ENCODE measurements at regions not wholly inside any gene's neighbourhood (a gene's known extent, or its start where the extent isn't known, plus 50 kb on each side); places are given as distances from the start of the nearest gene placed in this dataset.

DNA sequence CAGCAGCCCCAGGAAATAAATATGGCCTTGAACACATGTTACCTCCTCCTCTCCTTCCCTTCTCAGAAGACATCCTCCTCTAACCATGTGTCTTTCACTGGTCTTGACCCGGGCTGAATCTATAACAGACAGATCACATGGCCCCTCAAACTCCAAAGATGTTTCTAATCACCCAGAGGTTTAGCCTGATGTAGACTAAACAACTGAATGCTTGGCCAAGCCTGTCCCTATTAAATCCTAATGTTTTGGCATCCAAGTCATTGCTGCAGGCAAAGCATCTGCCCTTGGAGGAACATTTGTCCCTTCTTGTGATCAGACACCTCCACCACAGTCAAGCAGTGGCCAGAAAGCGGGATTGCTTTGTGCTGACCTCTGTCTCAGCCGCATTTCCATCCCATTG, 65.5 kb downstream of the ANKRD60 start:
- DNase-seq: no peak

GRCh38 chr20:58161192-58161591, 67.3 kb downstream of the ANKRD60 start:
- DNase-seq: no peak

GRCh38 chr20:58160451-58161061, 67.9 kb downstream of the ANKRD60 start:
- DNase-seq: no peak

DNA sequence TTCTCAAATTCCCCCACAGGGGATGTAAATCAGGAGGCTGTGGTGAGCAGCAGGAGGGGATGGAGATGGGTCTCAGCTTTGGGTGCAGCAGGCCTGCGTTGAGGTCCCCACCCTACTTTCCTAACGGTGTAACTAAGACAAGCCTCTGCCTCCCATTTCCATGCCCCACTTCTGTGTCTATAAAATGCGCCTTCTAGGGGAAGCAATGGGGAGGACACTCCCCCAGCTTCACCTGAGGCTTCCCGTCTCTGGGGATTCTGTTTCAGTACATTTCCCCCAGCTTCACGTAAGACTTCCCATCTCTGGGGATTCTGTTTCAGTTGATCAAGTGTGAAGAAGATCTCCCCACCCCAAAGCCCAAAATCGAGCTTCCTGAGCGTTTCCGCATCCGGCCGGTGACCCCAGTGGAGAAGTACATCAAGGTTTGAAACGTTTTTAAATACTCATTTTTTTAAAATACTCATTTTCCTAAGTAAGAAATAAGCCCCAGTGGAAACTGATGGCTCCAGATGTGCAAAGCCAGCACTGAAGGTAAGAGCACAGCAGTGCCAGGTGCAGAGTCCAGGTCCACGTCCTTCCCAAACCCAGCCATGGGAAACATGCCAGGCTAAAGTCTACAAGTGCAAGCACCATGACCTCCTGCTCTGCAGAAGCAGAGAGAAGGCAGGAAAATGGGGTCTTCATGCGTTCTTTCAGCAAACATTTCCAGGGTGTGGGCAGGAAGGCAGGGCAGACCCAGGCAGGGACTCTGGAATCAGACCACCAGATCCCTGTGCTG, 73.1 kb downstream of the ANKRD60 start:
- DNase-seq: no peak

- no peak for DNase-seq
Measured at GRCh38 chr20:58154113-58154512, 74.3 kb downstream of the ANKRD60 start.

DNA sequence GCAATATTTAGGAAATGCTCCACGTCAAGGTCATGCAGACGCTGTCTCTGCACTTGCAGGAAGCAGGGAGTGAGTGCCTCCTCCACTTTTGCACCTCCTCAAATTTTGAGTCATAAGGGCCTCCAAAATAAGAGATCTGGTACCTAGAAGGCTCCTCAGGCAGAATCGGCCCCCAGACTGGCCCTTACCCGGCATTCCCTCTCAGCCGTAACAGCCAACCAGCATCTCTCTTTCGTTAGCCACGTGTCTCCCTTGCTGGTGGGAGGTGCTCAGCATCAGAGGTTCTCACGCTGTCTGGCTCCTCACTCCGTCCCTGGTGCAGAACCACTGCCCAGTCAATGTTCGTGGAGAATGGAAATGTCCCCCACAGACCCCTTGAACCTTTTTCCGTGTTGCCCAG, 75.3 kb downstream of the ANKRD60 start:
- no peak for DNase-seq

GRCh38 chr20:58150772-58151171, 77.7 kb downstream of the ANKRD60 start:
- no peak for DNase-seq

GRCh38 chr20:58149437-58150091, 78.9 kb downstream of the ANKRD60 start:
- no peak for DNase-seq

- DNase-seq: no peak
Measured at GRCh38 chr20:58148891-58149290, 79.6 kb downstream of the ANKRD60 start.

- DNase-seq: no peak
Measured at GRCh38 chr20:58147628-58148370, 80.7 kb downstream of the ANKRD60 start.

DNA sequence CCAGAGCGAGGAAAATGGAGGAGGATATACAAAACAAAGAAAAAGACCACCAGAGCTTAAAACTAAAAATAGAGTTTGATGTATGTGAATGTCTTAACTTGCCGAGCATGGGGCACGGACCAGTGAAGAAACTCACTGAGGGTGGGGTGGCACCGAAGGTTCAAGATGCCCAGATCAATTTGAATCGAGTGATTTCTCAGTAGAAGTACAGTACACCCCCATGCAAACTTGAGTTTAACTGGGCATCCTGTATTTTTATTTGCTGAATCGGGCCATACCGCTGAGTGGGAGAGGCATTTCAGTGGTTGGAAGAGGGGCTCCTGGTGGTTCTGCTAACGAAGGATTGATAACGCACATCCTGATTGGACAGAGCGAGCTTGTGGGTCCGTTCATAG, 81.7 kb downstream of the ANKRD60 start:
- no peak for DNase-seq

DNA sequence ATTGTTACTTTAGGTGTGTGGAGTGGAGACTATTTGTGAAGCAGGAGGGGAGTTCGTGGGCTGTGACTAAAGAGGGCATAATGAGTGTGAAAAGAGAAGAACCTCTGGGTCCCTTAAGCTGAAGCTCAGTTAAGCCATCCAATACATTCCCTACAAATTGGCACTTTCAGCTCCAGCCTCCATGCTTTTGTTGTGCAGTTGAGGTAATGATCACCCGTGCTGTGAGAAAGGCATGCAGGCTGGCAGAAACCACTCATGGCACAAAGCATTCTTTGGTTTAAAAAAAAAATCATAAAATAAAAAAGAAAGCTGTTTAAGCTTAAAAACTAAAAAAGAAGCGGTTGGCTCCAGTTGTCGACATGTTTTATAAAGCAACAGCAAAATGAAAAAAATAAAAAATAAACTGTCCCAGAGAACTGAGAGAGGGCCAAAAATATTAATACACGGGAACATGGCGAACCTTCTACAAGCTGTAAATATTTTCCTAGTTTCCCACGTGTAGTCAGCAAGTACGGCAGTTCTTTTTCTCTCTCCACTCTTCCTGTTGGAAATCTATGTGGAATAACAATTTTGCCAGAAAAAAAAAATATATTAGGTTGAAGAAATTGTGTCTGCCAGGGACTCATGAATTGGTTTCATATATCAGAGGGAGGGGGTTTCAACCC, 82.2 kb downstream of the ANKRD60 start:
- no peak for DNase-seq

- DNase-seq: no peak
Measured at GRCh38 chr20:58145506-58146080, 82.9 kb downstream of the ANKRD60 start.

- DNase-seq: no peak
Measured at GRCh38 chr20:58144096-58144495, 84.4 kb downstream of the ANKRD60 start.

- no peak for DNase-seq
Measured at GRCh38 chr20:58143531-58143930, 84.9 kb downstream of the ANKRD60 start.

DNA sequence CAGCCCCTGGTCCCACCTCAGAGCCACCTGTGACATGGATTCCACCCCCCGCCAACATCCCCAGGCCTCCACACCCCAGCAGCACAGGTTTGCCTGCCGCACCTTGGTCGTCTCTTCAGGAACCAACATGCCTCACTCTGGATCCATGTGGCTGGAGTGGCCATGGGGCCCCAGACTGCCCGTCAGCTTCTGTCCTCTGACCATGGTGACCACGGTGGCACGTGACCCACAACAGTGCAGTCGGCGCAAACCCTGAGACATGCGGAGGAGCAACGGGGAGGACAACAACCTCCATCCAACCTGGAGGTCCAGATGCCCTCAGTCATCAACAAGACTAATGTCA, 85.6 kb downstream of the ANKRD60 start:
- DNase-seq: no peak

DNA sequence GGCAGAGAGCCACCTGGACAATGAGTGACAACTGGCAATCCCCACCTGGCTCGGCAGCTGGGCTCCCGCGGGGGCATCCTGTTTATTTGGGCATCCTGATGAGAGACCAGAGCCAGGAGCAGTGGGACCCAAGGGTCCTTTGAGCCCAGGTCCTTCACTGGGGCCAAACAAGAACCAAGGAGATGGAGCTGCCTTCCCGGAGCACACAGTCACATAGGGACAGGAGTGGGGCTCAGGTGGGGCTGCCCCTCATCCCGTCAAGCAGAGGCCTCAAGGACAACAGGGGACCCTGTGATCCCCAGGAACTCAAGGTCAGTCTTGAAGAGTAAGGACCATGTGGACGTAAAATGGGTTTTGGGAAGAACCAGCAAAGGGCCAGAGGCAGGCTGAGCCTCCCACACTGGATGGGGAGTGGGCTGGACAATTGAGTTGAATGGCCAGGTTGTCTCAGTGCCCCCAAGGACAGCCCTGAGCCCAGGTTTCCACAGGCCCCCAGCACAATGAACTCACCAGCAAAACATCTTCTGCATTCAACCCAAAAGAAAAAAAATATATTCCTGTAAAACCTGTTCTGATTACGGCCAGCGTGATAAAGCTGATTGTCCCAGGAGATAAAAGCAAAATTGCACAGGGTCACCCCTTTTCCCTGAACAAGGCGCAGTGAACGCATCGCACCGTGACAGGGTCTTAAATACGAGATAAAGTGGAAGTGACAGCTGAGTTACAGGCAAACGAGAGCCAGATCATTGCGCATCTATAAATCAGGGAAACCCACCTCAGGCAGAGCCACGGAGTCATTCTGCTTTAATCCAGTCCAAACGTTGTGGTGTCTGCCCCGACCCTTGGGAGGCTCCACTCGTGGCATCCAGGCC, 86.2 kb downstream of the ANKRD60 start:
- DNase-seq: no peak

DNA sequence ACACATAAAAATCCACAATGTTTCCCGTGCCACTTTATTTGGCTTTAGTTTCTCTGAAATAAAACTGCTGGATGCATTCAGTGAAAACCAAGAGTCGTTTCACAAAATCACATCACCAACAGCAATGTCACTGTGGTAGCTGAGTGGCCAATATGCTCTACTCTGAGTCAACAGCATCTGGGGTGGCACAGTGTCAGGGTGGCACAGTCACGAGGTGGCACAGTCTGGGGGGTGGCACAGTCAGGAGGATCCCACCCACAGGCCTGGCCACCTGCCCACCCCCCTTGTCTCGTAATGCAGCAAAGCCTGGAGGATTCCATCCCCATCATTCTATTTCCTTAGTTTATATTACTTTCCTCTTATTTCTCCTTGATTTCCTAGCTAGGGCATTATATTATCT, 87.0 kb downstream of the ANKRD60 start:
- no peak for DNase-seq

- DNase-seq: no peak
Measured at GRCh38 chr20:58140787-58141425, 87.5 kb downstream of the ANKRD60 start.

GRCh38 chr20:58139849-58140786, 88.3 kb downstream of the ANKRD60 start:
- no peak for DNase-seq
